Upper lobe of left lung (tissue), 6 donors: ENCODE measurements at regions not wholly inside any gene's neighbourhood (a gene's known extent, or its start where the extent isn't known, plus 50 kb on each side); places are given as distances from the start of the nearest gene placed in this dataset.

Experiments used
- ATAC-seq, 2 donors: fragments of 200-7000 bp; cut with Tn5 transposase; one replicate each; pipeline ENCODE4 v1.9.1; 2022; ENCODE audit warnings: mild to moderate bottlenecking in 2 of 2, moderate library complexity in 2 of 2; ENCODE audit not compliant: low FRiP score in 2 of 2
- DNase-seq, 2 donors: peaks; one replicate each; pipeline ENCODE4 v3.0.0-alpha.2; 2019 to 2020
- H3K27ac ChIP-seq, 4 donors: fragments of 200-600 bp; sonication (generic); one replicate each; pipeline ENCODE4 v1.5.1; 2016 to 2019
- H3K27me3 ChIP-seq, 4 donors: fragments of 200-600 bp; sonication (generic); one replicate each; pipeline ENCODE4 v1.5.1; 2017 to 2019
- H3K36me3 ChIP-seq, 4 donors: fragments of 200-600 bp; sonication (generic); one replicate each; pipeline ENCODE4 v1.5.1; 2016 to 2019
- H3K4me1 ChIP-seq, 4 donors: fragments of 200-600 bp; sonication (generic); one replicate each; pipeline ENCODE4 v1.5.1; 2018 to 2019
- H3K4me3 ChIP-seq, 4 donors: fragments of 200-600 bp; sonication (generic); one replicate each; pipeline ENCODE4 v1.5.1; 2017 to 2019; ENCODE audit warnings: mild to moderate bottlenecking in 2 of 4, moderate library complexity in 1 of 4
- H3K9me3 ChIP-seq, 4 donors: fragments of 200-600 bp; sonication (generic); one replicate each; pipeline ENCODE4 v1.5.1; 2018 to 2019
- EP300 ChIP-seq, 4 donors: sonication (generic); formaldehyde crosslinking; IDR thresholded peaks; one replicate each; pipeline ENCODE4 v1.5.1; 2017; ENCODE audit warnings: antibody characterized with exemption in 4 of 4, control low read depth in 2 of 4
- POLR2A ChIP-seq, 4 donors: fragments of 450-650 bp; IDR thresholded peaks; one replicate each; pipeline ENCODE4 v1.5.1; 2016 to 2017; ENCODE audit warnings: antibody characterized with exemption in 4 of 4, mild to moderate bottlenecking in 2 of 4
- POLR2AphosphoS5 ChIP-seq, 2 donors: sonication (generic); formaldehyde crosslinking; IDR thresholded peaks; one replicate each; pipeline ENCODE4 v1.5.1; 2017; ENCODE audit warnings: antibody characterized with exemption in 2 of 2
- WGBS, 2 donors: methylation state at CpG; one replicate each; pipeline ENCODE4 v1.1.5; 2017 to 2018; 5-methylcytosine and 5-hydroxymethylcytosine counted together
- TF ChIP-seq, protein P1 (sequence below), 6 experiments: fragments of 450-650 bp in 4 of 6; fragments of 200-600 bp in 2 of 6; sonication (generic) in 2 of 6; IDR thresholded peaks; one replicate each; pipeline ENCODE4 v1.5.1; 2016 to 2019; ENCODE audit warnings: antibody characterized with exemption in 6 of 6
- donor health status: DM: no; HTN: no; CAD: no; lungs with moderate emphysema.
- donor health status: DM: no; HTN: yes; CAD: no; lungs with severe emphysema.

DNA sequence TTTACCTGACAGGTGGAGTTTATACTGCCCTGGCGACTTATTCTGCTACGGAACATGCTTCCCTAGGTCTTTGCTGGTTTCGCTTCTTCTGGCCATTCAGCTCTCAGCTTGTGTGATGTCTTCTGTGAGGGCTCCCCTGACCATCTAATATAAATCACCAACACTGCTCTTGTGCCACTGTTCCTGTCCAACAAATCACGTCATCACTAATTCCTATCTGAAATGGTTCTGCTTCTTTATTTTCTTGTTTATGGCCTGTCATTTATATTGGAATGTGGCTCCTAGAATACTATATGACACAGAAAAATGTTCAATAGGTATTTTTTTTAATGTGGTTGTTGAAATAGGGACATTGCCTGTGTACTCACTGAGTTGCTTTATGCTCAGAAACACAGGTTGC, 171.5 kb downstream of the CD8B2 start:
- DNase-seq (no peak), ATAC-seq (no peak)
- Histone ChIP-seq H3K4me3 (no peak overlapping the region), H3K27ac (no peak overlapping the region), H3K9me3 (no peaks in the 10 kb centered on the region), H3K27me3 (no peaks in the 10 kb centered on the region), H3K36me3 (no peaks in the 10 kb centered on the region), H3K4me1 (no peaks in the 10 kb centered on the region)
- TF ChIP-seq EP300 (IDR thresholded peaks at IDR 0.05) (no peak), POLR2AphosphoS5 (IDR thresholded peaks at IDR 0.05) (no peak), POLR2A (IDR thresholded peaks at IDR 0.05) (no peak)
- TF ChIP-seq, protein P1, sequence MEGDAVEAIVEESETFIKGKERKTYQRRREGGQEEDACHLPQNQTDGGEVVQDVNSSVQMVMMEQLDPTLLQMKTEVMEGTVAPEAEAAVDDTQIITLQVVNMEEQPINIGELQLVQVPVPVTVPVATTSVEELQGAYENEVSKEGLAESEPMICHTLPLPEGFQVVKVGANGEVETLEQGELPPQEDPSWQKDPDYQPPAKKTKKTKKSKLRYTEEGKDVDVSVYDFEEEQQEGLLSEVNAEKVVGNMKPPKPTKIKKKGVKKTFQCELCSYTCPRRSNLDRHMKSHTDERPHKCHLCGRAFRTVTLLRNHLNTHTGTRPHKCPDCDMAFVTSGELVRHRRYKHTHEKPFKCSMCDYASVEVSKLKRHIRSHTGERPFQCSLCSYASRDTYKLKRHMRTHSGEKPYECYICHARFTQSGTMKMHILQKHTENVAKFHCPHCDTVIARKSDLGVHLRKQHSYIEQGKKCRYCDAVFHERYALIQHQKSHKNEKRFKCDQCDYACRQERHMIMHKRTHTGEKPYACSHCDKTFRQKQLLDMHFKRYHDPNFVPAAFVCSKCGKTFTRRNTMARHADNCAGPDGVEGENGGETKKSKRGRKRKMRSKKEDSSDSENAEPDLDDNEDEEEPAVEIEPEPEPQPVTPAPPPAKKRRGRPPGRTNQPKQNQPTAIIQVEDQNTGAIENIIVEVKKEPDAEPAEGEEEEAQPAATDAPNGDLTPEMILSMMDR (IDR thresholded peaks at IDR 0.05): no peak
- WGBS, 2 donors: 86 to 94% methylated on average over 4 of the region's 4 CpGs

DNA sequence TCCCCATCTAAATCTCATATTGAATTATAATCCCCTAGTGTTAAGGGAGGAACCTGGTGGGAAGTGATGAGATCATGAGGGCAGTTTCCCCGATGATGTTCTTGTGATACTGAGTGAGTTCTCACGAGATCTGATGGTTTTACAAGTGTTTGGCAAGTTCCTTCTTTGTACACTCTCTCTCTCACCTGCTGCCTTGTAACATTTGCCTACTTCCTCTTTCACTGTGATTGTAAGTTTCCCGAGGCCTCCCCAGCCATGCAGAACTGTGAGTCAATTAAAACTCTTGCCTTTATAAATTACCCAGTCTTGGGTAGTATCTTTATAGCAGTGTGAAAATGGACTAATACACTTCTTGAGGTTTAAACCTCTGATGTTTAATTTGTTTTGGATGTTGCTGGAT, 177.5 kb downstream of the CD8B2 start:
- Histone ChIP-seq H3K9me3 (peaks cover 0 to 4% (median 0%) of the 10 kb centered on the region in 4 donors), H3K27me3 (no peaks in the 10 kb centered on the region), H3K27ac (no peak overlapping the region), H3K4me3 (no peak overlapping the region), H3K4me1 (no peaks in the 10 kb centered on the region), H3K36me3 (no peaks in the 10 kb centered on the region)
- TF ChIP-seq POLR2A (IDR thresholded peaks at IDR 0.05) (no peak), POLR2AphosphoS5 (IDR thresholded peaks at IDR 0.05) (no peak), EP300 (IDR thresholded peaks at IDR 0.05) (no peak)
- TF ChIP-seq, protein P1 (IDR thresholded peaks at IDR 0.05): no peak
- DNase-seq (no peak), ATAC-seq (no peak)
- 49 to 50% methylated on average over 3 of the region's 3 CpGs for WGBS, 2 donors

DNA sequence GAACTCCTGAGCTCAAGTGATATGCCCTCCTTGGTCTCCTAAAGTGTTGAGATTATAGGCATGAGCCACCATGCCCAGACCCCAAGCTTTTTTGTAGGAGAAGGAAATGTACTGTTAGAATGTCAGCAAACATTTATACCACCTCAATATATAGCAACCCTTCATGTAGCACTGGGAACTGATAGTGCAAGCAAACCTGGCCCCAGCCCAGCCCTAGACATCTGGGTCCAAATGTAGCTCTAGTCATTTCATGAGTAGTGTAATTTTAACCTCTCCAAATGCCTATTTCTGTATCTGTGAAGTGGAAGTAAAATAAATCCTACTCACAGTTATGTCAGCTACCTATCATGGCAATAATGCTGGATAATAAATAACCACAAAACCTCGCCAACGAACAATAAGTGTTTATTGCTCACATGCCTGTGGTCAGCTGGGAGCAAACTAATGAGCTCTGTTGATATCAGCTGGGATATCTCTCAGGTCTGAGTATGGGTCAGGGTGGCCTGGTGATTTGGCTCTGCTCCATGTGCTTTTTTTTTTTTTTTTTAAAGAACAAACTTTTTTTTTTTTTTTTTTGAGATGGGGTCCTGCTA, 180.4 kb downstream of the CD8B2 start:
- H3K9me3 ChIP-seq: peaks cover 0 to 4% (median 0%) of the 10 kb centered on the region in 4 donors
- DNase-seq (no peak), ATAC-seq (no peak)
- TF ChIP-seq POLR2AphosphoS5 (IDR thresholded peaks at IDR 0.05) (no peak), EP300 (IDR thresholded peaks at IDR 0.05) (no peak), POLR2A (IDR thresholded peaks at IDR 0.05) (no peak)
- TF ChIP-seq, protein P1 (IDR thresholded peaks at IDR 0.05): no peak
- no peaks in the 10 kb centered on the region for H3K27me3 ChIP-seq
- no peak overlapping the region for H3K4me3 ChIP-seq
- 76 to 86% methylated on average over 2 of the region's 2 CpGs for WGBS, 2 donors
- no peaks in the 10 kb centered on the region for H3K36me3 ChIP-seq
- H3K4me1 ChIP-seq: no peaks in the 10 kb centered on the region
- no peak overlapping the region for H3K27ac ChIP-seq

DNA sequence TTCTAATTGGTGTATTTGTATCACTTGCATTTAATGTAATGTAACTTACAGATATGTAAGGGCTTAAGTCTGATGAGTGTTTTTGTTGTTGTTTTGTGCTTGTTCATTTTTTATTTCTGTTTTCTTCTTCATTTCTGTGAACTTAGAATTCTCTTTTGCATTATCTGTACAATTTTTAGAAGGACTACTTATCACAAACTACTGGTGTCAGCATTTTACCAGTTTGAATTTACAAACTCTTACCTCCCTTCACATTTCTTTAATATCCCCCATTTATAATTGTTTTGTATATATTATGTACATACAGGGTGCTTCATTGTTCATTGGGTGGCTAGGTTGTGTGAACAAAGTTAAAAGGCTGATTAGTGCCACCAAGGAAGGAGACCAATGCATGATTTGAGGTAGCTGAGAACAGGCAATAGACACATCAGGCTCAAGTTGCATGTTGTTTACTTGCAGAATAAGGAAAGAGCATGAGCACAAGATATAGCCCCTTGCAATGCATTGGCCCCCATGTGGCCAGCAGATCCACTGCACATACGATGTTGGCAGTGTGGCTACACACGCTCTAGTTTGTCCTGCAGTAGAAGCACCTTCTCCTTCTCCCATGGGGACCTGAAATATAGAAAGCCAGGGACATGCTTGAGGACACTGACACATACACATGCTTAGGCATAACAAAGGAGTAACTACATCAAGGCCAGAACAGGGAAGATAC, 198.2 kb downstream of the CD8B2 start:
- DNase-seq: no peak
- Histone ChIP-seq H3K9me3 (peaks cover 0 to 8% (median 5%) of the 10 kb centered on the region in 4 donors), H3K4me1 (no peaks in the 10 kb centered on the region), H3K27ac (no peak overlapping the region), H3K4me3 (no peak overlapping the region), H3K36me3 (no peaks in the 10 kb centered on the region), H3K27me3 (no peaks in the 10 kb centered on the region)
- no peak for ATAC-seq
- 87 to 92% methylated on average over 2 of the region's 2 CpGs for WGBS, 2 donors
- no peak for TF ChIP-seq POLR2AphosphoS5 (IDR thresholded peaks at IDR 0.05)

DNA sequence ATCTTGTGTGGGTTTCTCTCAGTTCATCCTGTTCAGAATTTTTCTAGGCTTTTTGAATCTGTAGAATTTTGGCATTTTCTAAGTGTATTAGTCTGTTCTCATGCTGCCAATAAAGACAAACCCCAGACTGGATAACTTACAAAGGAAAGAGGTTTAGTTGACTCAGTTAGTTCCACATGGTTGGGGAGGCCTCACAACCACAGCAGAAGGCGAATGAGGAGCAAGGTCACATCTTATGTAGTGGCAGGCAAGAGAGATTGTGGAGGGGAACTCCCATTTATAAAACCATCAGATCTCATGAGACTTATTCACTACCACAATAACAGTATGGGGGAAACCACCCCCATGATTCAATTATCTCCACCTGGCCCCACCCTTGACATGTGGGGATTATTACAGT, 199.2 kb downstream of the ST6GAL2 start:
- peaks cover 0 to 8% (median 5%) of the 10 kb centered on the region in 4 donors for H3K9me3 ChIP-seq
- no peaks in the 10 kb centered on the region for H3K27me3 ChIP-seq
- H3K4me1 ChIP-seq: no peaks in the 10 kb centered on the region
- 84 to 85% methylated on average over 1 of the region's 1 CpG for WGBS, 2 donors
- H3K4me3 ChIP-seq: no peak overlapping the region
- no peak for TF ChIP-seq POLR2AphosphoS5 (IDR thresholded peaks at IDR 0.05)
- no peak for TF ChIP-seq EP300 (IDR thresholded peaks at IDR 0.05)
- TF ChIP-seq, protein P1 (IDR thresholded peaks at IDR 0.05): no peak
- no peak for TF ChIP-seq POLR2A (IDR thresholded peaks at IDR 0.05)
- ATAC-seq: no peak
- no peaks in the 10 kb centered on the region for H3K36me3 ChIP-seq
- no peak overlapping the region for H3K27ac ChIP-seq
- DNase-seq: no peak
